H9 (cell line): ENCODE measurements at regions not wholly inside any gene's neighbourhood (a gene's known extent, or its start where the extent isn't known, plus 50 kb on each side); places are given as distances from the start of the nearest gene placed in this dataset.

Source experiments
- DNase-seq: peaks from one replicate; pipeline ENCODE4 v3.0.0-alpha.2; 2017
- H2AFZ ChIP-seq: one replicate; pipeline ENCODE4 v1.6.1; 2013; ENCODE audit warnings: mild to moderate bottlenecking, low read length, control low read depth, moderate library complexity
- H2AK5ac ChIP-seq: 2 replicates; pipeline ENCODE4 v1.6.1; 2013; ENCODE audit warnings: low read length, control low read depth, mixed read lengths; ENCODE audit not compliant: insufficient read length
- H2BK120ac ChIP-seq: one replicate; pipeline ENCODE4 v1.6.1; 2013; ENCODE audit warnings: low read depth, mild to moderate bottlenecking, low read length, control low read depth, inconsistent platforms; ENCODE audit not compliant: poor library complexity, severe bottlenecking
- H2BK12ac ChIP-seq: 2 replicates; pipeline ENCODE4 v1.6.1; 2013; ENCODE audit warnings: low read length, control low read depth, mixed read lengths, low read depth; ENCODE audit not compliant: insufficient read length
- H2BK15ac ChIP-seq: 2 replicates; pipeline ENCODE4 v1.6.1; 2013; ENCODE audit warnings: low read depth, low read length, control low read depth
- H2BK20ac ChIP-seq: one replicate; pipeline ENCODE4 v1.6.1; 2013; ENCODE audit warnings: low read depth, mild to moderate bottlenecking, low read length, control low read depth, inconsistent platforms; ENCODE audit not compliant: poor library complexity, severe bottlenecking
- H2BK5ac ChIP-seq: 2 replicates; pipeline ENCODE4 v1.6.1; 2013; ENCODE audit warnings: low read length, control low read depth, mixed read lengths; ENCODE audit not compliant: insufficient read length
- H3K14ac ChIP-seq: 2 replicates; pipeline ENCODE4 v1.6.1; 2013; ENCODE audit warnings: low read length, control low read depth; ENCODE audit not compliant: insufficient read depth
- H3K18ac ChIP-seq: 2 replicates; pipeline ENCODE4 v1.6.1; 2013; ENCODE audit warnings: low read depth, mild to moderate bottlenecking, mixed read lengths, low read length, control low read depth; ENCODE audit not compliant: insufficient read length
- H3K23ac ChIP-seq: 2 replicates; pipeline ENCODE4 v1.6.1; 2013; ENCODE audit warnings: low read length, control low read depth, mixed read lengths, low read depth; ENCODE audit not compliant: insufficient read length
- H3K23me2 ChIP-seq: 2 replicates; pipeline ENCODE4 v1.6.1; 2013; ENCODE audit warnings: low read depth, mild to moderate bottlenecking, mixed read lengths, low read length, control low read depth; ENCODE audit not compliant: insufficient read length, poor library complexity, severe bottlenecking
- H3K27ac ChIP-seq: 2 replicates; pipeline ENCODE4 v1.5.1; 2013; ENCODE audit warnings: low read length, control low read depth, mixed read lengths, low read depth; ENCODE audit not compliant: insufficient read length
- H3K27me3 ChIP-seq: 2 replicates; pipeline ENCODE4 v1.6.1; 2013; ENCODE audit warnings: low read length, control low read depth, inconsistent platforms; ENCODE audit not compliant: insufficient read depth
- H3K4ac ChIP-seq: 2 replicates; pipeline ENCODE4 v1.6.1; 2013; ENCODE audit warnings: low read depth, mild to moderate bottlenecking, control low read depth, inconsistent platforms, low read length, moderate library complexity
- H3K4me1 ChIP-seq: 2 replicates; pipeline ENCODE4 v1.6.1; 2013; ENCODE audit warnings: low read length, control low read depth, inconsistent platforms; ENCODE audit not compliant: insufficient read depth
- H3K4me2 ChIP-seq: 2 replicates; pipeline ENCODE4 v1.6.1; 2013; ENCODE audit warnings: low read length, control low read depth, mixed read lengths; ENCODE audit not compliant: insufficient read length, insufficient read depth
- H3K56ac ChIP-seq: 2 replicates; pipeline ENCODE4 v1.6.1; 2013; ENCODE audit warnings: low read depth, mild to moderate bottlenecking, mixed read lengths, low read length, control low read depth; ENCODE audit not compliant: insufficient read length
- H3K79me1 ChIP-seq: 2 replicates; pipeline ENCODE4 v1.6.1; 2013; ENCODE audit warnings: low read depth, mild to moderate bottlenecking, moderate library complexity, low read length, control low read depth, inconsistent platforms; ENCODE audit not compliant: insufficient read depth, poor library complexity, severe bottlenecking
- H3K79me2 ChIP-seq: 2 replicates; pipeline ENCODE4 v1.6.1; 2013; ENCODE audit warnings: low read length, control low read depth, inconsistent platforms; ENCODE audit not compliant: insufficient read depth
- H3K9ac ChIP-seq: 2 replicates; pipeline ENCODE4 v1.6.1; 2013; ENCODE audit warnings: low read length, control low read depth, mixed read lengths; ENCODE audit not compliant: insufficient read length; ENCODE audit errors: extremely low read depth
- H3K9me3 ChIP-seq: one replicate; pipeline ENCODE4 v1.6.1; 2013; ENCODE audit warnings: low read depth, low read length, inconsistent platforms; ENCODE audit not compliant: control insufficient read depth
- H3T11ph ChIP-seq: one replicate; pipeline ENCODE4 v1.6.1; 2013; ENCODE audit warnings: mild to moderate bottlenecking, low read length, control low read depth, inconsistent platforms
- H4K20me1 ChIP-seq: one replicate; pipeline ENCODE4 v1.6.1; 2013; ENCODE audit not compliant: control insufficient read depth, insufficient read length, insufficient read depth
- H4K5ac ChIP-seq: 2 replicates; pipeline ENCODE4 v1.6.1; 2013; ENCODE audit warnings: low read depth, mild to moderate bottlenecking, mixed read lengths, low read length, control low read depth; ENCODE audit not compliant: insufficient read length
- H4K8ac ChIP-seq: replicated peaks from 2 replicates; pipeline ENCODE4 v1.6.1; 2013; ENCODE audit warnings: low read length, control low read depth, mixed read lengths, low read depth; ENCODE audit not compliant: insufficient read length
- H4K91ac ChIP-seq: 2 replicates; pipeline ENCODE4 v1.6.1; 2013; ENCODE audit warnings: low read depth, mild to moderate bottlenecking, moderate library complexity, mixed read lengths, low read length, control low read depth; ENCODE audit not compliant: insufficient read length
- H3K27ac Mint-ChIP-seq, 3 experiments: 2 replicates in 2 of 3; 3 replicates in 1 of 3; pipeline ENCODE4 v1.8.0; 2020 to 2021; ENCODE audit warnings: mixed read lengths in 3 of 3, mild to moderate bottlenecking in 1 of 3, moderate library complexity in 1 of 3
- H3K27me3 Mint-ChIP-seq: 2 replicates; pipeline ENCODE4 v1.8.0; 2021; ENCODE audit warnings: low read depth, mild to moderate bottlenecking, moderate library complexity, mixed read lengths
- H3K36me3 Mint-ChIP-seq, 3 experiments: 2 replicates in 2 of 3; 3 replicates in 1 of 3; pipeline ENCODE4 v1.8.0; 2020 to 2021; ENCODE audit warnings: low read depth in 3 of 3, mixed read lengths in 3 of 3; ENCODE audit not compliant: insufficient read depth in 1 of 3
- H3K4me1 Mint-ChIP-seq, 2 experiments: 2 replicates each; pipeline ENCODE4 v1.8.0; 2020; ENCODE audit warnings: mixed read lengths in 2 of 2
- H3K4me3 Mint-ChIP-seq, 2 experiments: 2 replicates in 1 of 2; 3 replicates in 1 of 2; pipeline ENCODE4 v1.8.0; 2020 to 2021; ENCODE audit warnings: mild to moderate bottlenecking in 2 of 2, mixed read lengths in 2 of 2, moderate library complexity in 1 of 2
- H3K9me3 Mint-ChIP-seq, 2 experiments: 2 replicates in 1 of 2; 3 replicates in 1 of 2; pipeline ENCODE4 v1.8.0; 2020; ENCODE audit warnings: mild to moderate bottlenecking in 2 of 2, mixed read lengths in 2 of 2, moderate library complexity in 1 of 2
- WGBS: extraction: QIAGEN DNeasy Blood & Tissue Kit; methylation state at CpG from one replicate; pipeline ENCODE4 v1.1.7; 2013; ENCODE audit warnings: missing lambda C conversion rate, low lambda C conversion rate, mixed read lengths; ENCODE audit not compliant: insufficient read length; ENCODE audit errors: extremely low coverage; 5-methylcytosine and 5-hydroxymethylcytosine counted together
- TF ChIP-seq, protein P1 (sequence below): fragments of 200-600 bp; sonication (generic); conservative IDR thresholded peaks from 3 replicates; pipeline ENCODE4 v1.8.0; 2021; ENCODE audit warnings: antibody characterized with exemption, mild to moderate bottlenecking

DNA sequence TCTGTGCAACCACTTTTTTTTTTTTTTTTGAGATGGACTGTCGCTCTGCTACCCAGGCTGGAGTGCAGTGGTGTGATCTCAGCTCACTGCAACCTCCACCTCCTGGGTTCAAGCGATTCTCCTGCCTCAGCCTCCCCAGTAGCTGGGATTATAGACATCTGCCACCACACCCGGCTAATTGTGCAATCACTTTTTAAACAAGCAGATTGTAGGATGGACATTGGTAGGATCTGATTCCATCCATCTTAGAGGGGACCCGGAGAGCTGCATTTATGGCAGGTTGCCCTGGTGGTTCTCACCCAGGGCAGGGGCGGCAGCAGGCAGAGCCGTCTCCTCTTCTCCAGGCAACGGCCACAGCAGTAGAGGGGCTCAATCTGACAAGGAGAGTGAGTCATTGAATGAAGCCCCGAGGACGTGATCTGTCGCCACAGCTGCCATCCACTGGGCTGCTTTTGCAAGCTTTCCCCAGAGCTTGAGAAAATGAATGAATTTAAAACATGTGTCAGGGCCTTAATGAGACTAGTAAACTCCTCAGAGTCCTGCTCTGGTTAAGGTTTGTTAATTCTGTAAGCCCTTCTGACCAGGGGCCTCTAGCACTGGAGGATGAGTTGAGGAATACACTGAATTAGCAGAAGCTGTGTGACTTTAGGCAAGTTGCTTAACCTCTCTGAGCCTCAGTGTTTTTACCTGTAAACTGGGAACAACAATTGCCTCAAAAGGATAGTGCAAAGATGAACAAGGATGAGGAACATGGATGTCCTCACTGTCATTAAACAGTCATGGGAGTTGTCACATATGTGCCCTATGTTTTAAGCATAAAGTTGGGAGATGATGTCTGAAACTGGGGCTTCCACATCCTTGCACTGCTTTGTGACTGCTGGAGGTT, 129.1 kb downstream of the ASB7 start:
- no peaks in the 10 kb centered on the region for H4K20me1 ChIP-seq
- no peaks in the 10 kb centered on the region for H3K79me2 ChIP-seq
- H2BK15ac ChIP-seq = no peak overlapping the region
- no peaks in the 10 kb centered on the region for H3K27me3 Mint-ChIP-seq
- H4K5ac ChIP-seq = no peak overlapping the region
- H2AFZ ChIP-seq = no peak overlapping the region
- no peak overlapping the region for H3K9ac ChIP-seq
- H3K14ac ChIP-seq = no peak overlapping the region
- no peaks in the 10 kb centered on the region for H3K27me3 ChIP-seq
- no CpG with 5 or more reads among the region's 10 CpGs for WGBS
- H3K9me3 ChIP-seq = no peaks in the 10 kb centered on the region
- no peak overlapping the region for H4K8ac ChIP-seq
- H3K18ac ChIP-seq = no peak overlapping the region
- peaks cover 4% of the 10 kb centered on the region; the same call in 1 of the 2 replicates for H3K4me1 ChIP-seq
- no peak overlapping the region for H2BK20ac ChIP-seq
- H3K23me2 ChIP-seq = no peaks in the 10 kb centered on the region
- no peaks in the 10 kb centered on the region for H3K79me1 ChIP-seq
- H3T11ph ChIP-seq = no peak overlapping the region
- H2BK5ac ChIP-seq = no peak overlapping the region
- H2BK120ac ChIP-seq = no peak overlapping the region
- no peak overlapping the region for H3K4me2 ChIP-seq
- TF ChIP-seq, protein P1, sequence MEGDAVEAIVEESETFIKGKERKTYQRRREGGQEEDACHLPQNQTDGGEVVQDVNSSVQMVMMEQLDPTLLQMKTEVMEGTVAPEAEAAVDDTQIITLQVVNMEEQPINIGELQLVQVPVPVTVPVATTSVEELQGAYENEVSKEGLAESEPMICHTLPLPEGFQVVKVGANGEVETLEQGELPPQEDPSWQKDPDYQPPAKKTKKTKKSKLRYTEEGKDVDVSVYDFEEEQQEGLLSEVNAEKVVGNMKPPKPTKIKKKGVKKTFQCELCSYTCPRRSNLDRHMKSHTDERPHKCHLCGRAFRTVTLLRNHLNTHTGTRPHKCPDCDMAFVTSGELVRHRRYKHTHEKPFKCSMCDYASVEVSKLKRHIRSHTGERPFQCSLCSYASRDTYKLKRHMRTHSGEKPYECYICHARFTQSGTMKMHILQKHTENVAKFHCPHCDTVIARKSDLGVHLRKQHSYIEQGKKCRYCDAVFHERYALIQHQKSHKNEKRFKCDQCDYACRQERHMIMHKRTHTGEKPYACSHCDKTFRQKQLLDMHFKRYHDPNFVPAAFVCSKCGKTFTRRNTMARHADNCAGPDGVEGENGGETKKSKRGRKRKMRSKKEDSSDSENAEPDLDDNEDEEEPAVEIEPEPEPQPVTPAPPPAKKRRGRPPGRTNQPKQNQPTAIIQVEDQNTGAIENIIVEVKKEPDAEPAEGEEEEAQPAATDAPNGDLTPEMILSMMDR = no peak
- no peak overlapping the region for H3K56ac ChIP-seq
- no peaks in the 10 kb centered on the region; a peak in 1 of 7 replicates for H3K36me3 Mint-ChIP-seq
- H3K23ac ChIP-seq = no peak overlapping the region
- no peaks in the 10 kb centered on the region for H3K9me3 Mint-ChIP-seq
- H3K27ac Mint-ChIP-seq = no peak overlapping the region
- no peak overlapping the region for H2BK12ac ChIP-seq
- no peak for DNase-seq
- H2AK5ac ChIP-seq = no peak overlapping the region
- H3K4me1 Mint-ChIP-seq = peaks cover 7 to 20% of the 10 kb centered on the region in 2 experiments
- no peak overlapping the region for H4K91ac ChIP-seq
- H3K4me3 Mint-ChIP-seq = no peak overlapping the region
- H3K4ac ChIP-seq = no peak overlapping the region
- no peak overlapping the region for H3K27ac ChIP-seq
